Left lobe of liver (tissue), 2 donors: ENCODE measurements at regions not wholly inside any gene's neighbourhood (a gene's known extent, or its start where the extent isn't known, plus 50 kb on each side); places are given as distances from the start of the nearest gene placed in this dataset.

Experiments
- ATAC-seq: fragments of 200-7000 bp; cut with Tn5 transposase; one replicate; pipeline ENCODE4 v1.9.1; 2020; ENCODE audit warnings: mild to moderate bottlenecking, moderate library complexity
- DNase-seq: peaks from one replicate; pipeline ENCODE4 v3.0.0-alpha.2; 2020; ENCODE audit warnings: low spot score
- donor health status: DM: no; HTN: no; CAD: no; lungs with moderate emphysema.
- donor health status: DM: no; HTN: yes; CAD: no.

- ATAC-seq: no peak
- no peak for DNase-seq
Measured at GRCh38 chr6:126795161-126795560, 323.3 kb upstream of the RSPO3 start.

DNA sequence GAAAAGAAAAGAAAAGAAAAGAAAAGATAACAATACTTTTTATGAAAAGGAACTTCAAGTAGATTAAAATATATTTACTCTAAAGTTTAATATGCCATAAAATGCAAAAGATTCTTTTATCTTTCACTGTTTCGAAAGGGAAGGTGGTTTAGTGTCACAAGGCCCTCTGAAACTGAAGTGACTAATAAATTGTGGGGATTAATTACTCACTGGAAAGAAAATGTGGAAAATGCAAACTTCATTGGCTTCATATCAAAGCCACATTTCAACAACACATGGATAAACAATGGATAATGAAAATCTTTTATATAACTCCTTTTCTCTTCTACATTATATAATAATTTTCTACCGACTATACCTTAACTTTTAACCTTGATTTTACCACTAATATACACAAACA, 320.5 kb upstream of the RSPO3 start:
- no peak for DNase-seq
- no peak for ATAC-seq

DNA sequence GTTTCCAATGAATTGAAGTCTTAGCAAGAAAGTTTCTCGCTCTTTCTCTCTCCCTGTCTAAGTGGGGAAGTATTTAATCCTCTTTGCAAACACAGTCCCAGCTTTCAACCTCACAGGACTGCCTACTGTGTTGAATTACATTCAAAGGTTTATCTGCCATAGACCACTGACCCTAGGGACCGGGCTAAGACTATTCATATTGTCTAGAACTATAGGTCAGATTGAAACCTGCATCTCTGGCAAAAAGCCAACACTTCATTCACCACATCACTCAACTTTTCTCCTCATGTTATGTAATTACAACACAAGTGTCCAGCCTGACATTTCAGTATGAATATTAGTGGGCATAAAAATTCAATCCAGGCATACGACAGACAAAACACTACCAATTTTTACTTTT, 314.7 kb upstream of the RSPO3 start:
- no peak for ATAC-seq
- no peak for DNase-seq

DNA sequence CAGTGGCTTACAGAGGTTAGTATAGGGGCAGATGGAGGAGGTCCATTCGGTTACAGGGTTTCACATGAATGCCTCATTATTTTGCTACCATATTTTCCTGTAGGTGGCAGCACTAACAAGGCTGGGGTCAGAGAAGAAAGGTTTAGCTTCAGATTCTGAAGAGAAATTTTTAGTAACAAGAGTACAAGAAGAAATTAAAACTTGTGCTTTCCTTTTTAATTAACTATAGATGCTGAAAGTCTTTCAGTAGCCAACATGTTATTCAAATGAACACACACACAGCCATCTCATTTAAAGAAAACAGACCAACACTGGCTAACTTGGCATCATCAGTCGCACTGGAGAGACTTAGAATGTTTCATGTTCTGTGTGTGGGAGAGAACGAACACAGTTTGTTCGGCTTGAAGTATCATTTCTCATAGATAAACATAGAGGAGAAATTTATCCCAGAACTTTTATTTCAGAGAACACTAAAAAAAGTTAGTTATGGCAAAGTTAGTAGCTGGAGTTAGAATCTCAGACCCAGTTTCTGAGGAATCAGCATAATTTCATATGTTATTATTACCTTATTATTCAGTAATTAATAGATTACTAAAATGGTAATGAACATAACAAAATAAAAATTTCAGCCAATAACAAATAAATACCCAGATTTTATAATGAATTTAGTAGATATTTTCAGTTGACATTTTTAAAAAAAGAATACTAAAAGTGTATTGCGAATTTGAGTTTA, 314.0 kb upstream of the RSPO3 start:
- ATAC-seq (peak; percentile 89), DNase-seq (no peak)

DNA sequence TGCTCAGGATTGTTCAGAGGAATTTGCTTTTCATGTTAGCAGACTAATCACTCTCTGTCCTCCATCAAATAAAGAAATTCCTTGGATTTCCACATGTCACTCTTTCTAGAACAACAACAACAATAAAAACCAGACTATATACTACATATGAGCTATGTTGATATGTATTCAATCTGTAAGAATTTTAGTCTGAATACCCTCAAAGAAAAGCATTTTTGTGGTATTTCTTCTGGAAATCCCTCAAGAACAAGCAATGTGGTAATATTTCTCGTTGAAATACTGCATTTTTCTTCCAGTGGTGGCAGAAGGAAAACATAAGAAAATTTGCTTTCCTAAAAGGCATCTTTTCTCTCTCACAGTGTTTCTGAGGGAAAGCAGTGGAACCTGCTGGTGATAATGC, 312.6 kb upstream of the RSPO3 start:
- no peak for ATAC-seq
- DNase-seq: no peak

DNA sequence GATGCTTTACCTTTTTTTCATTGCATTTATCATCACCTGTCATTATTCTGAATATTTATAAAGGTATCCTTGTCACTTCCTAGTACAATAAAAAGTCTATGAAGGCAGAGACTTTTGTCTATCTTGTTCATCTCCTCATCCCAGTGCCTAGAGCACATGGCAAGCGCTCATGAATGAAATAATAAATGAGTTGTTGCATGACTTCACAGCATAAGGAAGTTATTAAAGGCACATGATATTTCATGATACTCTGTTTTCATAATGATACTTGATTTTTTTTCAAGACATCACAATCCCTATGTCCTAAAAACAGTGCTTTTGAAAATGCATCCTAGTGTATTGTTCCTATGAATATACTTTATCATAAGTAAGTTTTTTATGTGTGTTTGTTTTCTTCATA, 310.6 kb upstream of the RSPO3 start:
- DNase-seq: no peak
- ATAC-seq: no peak

DNA sequence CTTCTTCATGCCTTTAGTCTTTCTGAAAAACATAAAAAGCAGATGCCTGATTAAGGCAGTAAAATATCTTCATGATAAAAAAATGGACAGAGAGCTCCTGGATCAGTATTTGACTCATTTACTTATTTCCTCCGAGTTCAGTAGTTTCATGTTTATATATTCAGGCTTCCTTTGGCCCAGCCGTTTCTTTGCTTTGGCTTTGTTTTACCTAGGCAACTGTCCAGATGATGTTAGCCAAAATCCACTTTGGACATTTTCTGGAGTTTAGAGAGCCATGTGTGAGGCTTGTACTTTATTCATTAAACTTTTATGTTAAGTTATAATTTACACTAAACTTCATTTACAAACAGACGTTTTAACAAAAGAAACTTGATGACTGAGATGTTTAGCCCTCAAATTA, 307.1 kb upstream of the RSPO3 start:
- DNase-seq: no peak
- peak; percentile 94 for ATAC-seq

DNA sequence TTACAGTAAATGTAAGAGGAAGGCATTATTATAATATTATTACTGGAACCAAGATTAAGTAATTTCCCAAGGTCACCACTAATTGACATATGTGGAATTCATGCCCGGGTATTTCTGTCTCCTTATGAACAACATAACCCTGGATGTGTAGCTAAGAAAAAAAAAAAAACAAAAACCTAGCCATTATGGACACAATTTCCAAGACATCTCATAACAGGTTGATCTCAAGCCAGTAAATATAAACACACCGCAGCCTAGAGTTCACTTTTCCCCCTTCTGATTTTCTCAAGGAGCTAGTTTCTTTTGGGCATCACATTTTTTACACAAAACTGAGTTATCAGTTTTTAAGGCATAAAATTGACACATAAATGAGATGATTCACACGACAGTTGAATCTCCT, 306.5 kb upstream of the RSPO3 start:
- no peak for ATAC-seq
- DNase-seq: no peak

DNA sequence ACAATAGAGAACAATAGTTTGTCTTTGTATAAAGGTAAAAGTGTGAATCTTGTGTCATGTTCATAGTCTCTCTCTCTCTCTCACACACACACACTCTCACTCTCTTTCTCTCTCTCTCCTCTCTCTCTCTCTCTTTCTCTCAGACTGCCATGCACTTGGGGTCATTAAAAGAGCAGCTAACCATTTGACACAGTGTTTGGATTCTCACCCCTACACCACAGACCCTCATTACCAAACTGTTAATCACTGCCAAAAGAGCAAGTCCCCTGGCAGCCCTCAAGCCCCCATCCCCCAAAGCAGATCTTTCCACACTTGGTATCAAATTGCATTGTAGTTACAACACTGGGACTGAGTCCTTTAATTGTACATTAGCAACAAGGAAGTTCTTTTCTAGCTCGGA, 305.8 kb upstream of the RSPO3 start:
- no peak for ATAC-seq
- no peak for DNase-seq

DNA sequence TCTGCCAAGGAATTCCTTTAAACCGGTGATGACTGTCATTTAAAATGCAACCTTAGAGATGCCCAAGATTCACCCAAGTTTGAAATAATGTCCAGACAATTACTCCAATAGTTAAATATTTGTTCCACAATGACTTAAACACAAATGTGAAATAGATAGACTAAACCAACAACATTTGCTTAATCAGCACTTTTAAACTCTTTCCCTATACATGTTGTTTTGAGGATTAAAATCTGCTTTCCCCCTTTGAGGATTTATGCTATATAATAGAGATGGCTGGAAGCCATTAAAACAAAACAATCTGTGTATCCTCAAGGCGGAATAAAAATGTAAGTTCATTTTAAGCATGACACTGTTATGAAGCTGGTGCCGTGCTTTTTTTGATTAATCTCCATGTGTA, 297.8 kb upstream of the RSPO3 start:
- ATAC-seq (no peak), DNase-seq (no peak)

DNA sequence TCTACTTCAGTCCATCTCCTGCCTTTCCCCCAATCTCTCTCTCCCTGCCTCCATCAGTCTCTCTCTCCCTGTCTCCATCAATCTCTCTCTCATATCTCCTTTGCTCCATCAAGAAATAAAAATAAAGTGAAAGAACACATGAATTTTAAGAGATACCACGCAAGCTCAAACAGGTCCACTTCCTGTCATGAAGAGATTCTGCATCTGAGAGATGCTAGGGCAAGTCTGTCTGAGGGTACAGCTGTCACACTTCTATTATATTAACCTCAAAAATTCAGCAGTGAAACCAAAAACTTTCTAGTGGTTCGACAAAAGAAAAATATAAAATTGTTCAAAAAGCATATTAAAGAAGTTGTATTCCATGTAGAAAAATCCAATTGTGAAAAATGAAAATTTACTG, 296.8 kb upstream of the RSPO3 start:
- no peak for DNase-seq
- no peak for ATAC-seq

DNA sequence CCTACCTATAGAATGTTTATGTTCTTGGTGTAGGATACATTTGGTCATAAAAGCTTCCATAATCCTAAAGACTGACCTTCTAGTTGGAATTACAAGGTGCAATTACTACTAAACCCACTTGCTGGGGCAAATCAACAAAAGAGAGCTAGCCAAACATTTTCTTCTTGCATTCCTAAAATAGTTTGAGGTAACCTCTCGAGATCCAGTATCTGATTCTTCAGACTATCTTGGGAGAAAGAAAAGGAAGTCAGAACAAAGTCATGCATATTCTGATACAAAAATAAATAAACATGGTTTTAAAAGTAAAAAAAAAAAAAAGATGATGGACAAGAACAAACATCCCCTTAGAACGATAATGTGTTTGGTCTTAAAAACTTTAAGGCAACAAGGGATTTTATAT, 294.2 kb upstream of the RSPO3 start:
- DNase-seq (no peak), ATAC-seq (no peak)

DNA sequence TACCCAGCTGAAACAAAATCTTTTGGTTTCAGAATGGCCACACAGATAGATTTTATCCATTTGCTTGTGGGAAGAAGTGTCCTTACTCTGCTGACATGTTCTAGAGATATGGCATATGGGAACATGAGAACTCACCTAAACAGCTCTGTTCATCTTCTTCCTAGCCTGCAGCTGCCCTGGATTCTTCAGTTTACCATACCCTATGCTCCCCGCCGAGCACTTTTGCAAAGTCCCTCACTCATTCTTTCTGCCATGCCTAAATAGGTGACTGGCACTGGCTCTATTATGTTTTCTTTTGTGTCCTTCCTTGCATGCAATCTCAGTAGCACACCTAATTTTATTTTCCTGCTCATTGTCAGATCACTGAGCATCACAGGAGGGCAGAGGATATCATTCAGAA, 293.7 kb upstream of the RSPO3 start:
- no peak for ATAC-seq
- no peak for DNase-seq

- no peak for ATAC-seq
- no peak for DNase-seq
Measured at GRCh38 chr6:126826166-126826714, 292.2 kb upstream of the RSPO3 start.

- ATAC-seq (no peak), DNase-seq (no peak)
Measured at GRCh38 chr6:126831461-126831860, 287.0 kb upstream of the RSPO3 start.

DNA sequence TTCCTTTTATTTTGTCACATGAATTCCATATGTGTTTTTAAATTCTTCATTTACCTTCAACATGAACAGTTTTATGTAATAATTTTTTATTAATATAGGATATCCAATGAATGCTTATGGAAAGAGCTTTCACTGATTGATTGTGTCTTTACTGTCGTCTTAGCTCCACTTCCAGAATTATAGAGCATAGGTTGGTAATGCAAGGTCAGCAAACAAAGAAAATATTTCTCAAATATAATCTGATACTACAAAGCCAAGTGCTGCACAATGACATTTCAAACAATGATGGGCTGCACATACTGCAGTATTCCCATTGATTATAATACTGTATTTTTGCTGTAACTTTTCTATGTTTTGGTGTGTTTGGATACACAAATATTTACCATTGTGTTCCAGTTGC, 275.7 kb upstream of the RSPO3 start:
- DNase-seq (no peak), ATAC-seq (no peak)

GRCh38 chr6:126848119-126848518, 270.4 kb upstream of the RSPO3 start:
- DNase-seq (no peak), ATAC-seq (no peak)

DNA sequence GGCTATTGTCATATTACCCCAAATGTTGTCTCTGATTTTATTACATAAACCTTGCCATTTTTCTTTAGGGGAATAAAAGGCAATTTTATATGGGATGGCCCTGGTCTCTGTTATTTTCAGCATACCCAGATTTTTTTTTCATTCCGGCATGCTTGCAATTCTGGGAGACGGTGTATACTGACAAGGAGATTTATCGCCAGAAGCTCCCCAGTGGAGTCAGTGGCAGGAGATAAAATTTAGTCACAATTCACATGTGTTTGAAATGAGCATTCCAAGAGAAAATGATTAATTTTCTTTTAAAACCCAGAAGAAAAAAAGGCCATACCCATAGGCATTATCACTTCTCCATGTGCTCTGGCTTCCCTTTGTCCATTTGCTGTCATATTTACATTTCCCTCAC, 250.8 kb upstream of the RSPO3 start:
- DNase-seq: no peak
- ATAC-seq: no peak

- ATAC-seq (no peak), DNase-seq (no peak)
Measured at GRCh38 chr6:126873351-126873750, 245.1 kb upstream of the RSPO3 start.

GRCh38 chr6:126873791-126874190, 244.7 kb upstream of the RSPO3 start:
- ATAC-seq: no peak
- DNase-seq: no peak

DNA sequence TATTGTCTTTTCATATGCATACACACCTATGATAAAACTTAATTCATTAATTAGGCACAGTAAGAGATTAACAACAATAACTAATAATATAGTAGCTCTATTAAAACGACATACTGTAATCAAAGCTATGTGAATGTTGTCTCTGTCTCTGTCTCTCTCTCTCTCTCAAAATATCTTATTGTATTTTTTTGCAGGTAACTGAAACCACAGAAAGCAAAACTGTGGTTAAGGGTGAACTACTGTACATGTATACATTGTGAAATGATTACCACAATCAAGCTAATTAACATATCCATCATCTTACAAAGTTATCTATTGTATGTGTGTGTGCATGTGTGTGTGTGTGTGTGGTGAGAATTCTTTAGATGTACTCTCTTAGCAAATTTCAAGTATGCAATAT, 242.0 kb upstream of the RSPO3 start:
- no peak for ATAC-seq

DNA sequence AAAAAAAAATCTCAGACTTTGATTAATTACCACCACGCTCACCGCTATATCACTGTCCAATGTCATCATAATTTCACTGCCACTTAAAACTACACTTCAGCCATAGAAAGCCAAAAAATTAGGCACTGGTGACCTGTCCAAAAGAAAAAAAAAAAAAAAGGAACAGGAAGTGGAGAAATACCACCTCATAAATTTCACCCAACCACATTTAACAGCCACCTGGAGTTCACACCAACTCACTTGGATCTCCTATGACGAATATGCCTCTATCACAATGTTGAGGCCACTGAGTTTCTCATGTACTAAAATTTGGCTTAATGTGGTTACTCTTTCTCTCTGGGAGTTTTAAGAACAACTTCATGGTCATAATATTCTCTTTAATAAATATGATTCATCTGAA, 237.5 kb upstream of the RSPO3 start:
- ATAC-seq (no peak), DNase-seq (no peak)

More for the DNA sequence above, 242.0 kb upstream of the RSPO3 start:
- no peak for DNase-seq

DNA sequence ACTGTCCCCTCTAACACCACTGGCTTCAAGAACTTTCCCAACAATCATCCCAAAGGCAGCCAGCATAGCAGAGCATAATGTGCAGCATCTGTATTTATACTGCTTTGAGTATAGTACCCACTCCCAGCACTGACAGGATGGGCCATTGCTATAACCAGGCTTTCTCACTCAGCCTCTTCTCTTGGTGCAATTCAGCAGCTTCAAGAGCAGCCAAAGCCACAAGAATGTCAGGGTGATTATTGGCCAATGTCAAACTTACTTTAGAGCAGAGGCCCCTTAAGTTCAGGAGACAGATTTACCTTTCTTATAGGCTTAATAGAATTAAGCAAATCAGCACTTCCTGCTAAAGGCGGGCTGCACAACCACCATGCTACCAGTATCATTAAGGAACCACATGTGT, 232.4 kb upstream of the RSPO3 start:
- no peak for ATAC-seq
- no peak for DNase-seq
